GM19467 (cell line): ENCODE measurements at regions not wholly inside any gene's neighbourhood (a gene's known extent, or its start where the extent isn't known, plus 50 kb on each side); places are given as distances from the start of the nearest gene placed in this dataset.

Experiments used
- ATAC-seq: cut with Tn5 transposase; IDR thresholded peaks from one replicate; pipeline ENCODE4 v1.9.1; 2021; ENCODE audit warnings: mild to moderate bottlenecking, moderate library complexity; ENCODE audit not compliant: unreplicated experiment

- no peak for ATAC-seq
Observed at GRCh38 chr2:217189131-217189530, 329.3 kb upstream of the TNP1 start.

GRCh38 chr2:217186668-217187159 lies 326.9 kb upstream of the TNP1 start:
- no peak for ATAC-seq

- no peak for ATAC-seq
Observed at GRCh38 chr2:217186152-217186551, 326.3 kb upstream of the TNP1 start.

GRCh38 chr2:217185265-217185995 lies 325.6 kb upstream of the TNP1 start:
- no peak for ATAC-seq

GRCh38 chr2:217184242-217184641 lies 324.4 kb upstream of the TNP1 start:
- no peak for ATAC-seq

DNA sequence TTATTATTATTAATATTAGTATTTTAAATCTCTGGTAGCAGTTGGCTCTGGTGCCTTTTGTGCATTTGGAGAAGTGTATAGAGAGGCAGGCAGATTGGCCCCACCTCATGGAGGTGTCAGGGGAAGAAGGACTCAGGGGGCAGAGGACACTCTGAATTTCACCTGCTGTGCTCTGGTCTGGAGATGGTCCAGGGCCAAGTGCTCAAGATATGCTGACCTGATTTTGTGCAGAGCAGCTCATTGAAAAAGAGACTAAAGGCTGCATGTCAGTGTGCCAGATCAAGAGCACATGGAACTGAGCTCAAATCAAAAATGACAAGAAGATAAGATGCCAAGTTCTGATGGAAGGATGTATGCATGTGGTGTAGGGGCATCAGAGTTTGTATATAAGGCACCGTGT lies 323.6 kb upstream of the TNP1 start:
- no peak for ATAC-seq

GRCh38 chr2:217182926-217183325 lies 323.1 kb upstream of the TNP1 start:
- ATAC-seq = no peak

- ATAC-seq = no peak
Observed at GRCh38 chr2:217181512-217181911, 321.6 kb upstream of the TNP1 start.

DNA sequence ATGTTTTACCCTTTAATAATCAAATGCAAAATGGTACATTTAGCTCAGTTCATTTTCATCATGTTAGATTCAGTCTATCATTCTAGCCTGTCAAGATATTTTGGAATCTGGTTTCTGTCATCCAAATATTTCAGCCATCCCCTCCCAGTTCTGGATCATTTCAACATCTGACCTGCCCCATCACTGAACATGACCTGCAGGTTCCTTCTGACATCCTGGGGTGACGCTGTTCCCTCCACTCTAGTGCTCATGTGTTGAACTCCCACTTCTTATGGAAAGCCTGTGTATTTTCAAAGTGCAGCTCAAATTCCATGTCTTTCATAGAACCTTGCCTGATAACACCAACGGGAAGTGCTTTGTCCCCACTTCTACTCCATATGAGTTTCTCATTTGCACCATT lies 320.0 kb upstream of the TNP1 start:
- no peak for ATAC-seq

DNA sequence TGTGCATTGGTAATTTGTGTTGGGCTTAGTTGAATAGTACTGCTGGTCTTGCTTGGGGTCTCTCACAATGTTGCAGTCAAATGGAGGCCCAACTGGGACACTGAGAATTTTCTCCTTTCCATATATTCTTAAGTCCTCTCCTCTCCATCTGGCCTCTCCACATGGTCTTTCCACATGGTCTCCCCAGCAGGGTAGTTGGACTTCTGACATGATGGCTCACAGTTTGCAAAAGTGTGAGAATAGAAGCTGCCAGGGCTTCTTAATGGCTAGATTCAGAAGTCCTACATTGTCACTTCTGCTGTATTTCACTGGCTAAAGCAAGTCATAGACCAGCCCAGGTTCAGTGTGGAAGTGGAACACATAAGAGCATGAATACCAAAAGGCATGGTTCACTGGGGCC lies 318.5 kb upstream of the TNP1 start:
- no peak for ATAC-seq

DNA sequence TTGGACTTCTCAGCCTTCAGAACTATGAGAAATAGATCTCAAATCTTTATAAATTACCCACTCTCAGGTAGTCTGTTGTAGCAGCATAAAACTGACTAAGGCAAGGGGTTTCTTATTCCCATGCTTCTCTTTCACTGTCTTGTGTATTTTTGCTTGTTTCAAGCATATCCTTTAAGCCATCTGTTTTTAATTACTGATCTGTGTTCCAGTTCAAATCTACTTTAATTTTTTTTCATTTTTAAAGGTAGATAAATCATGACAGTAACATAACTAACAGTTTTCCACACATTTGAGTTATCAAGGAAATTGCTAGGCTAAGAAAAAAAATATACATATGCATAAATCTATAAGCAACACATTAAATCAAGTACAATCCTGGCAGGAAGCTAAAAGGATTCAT lies 317.9 kb upstream of the TNP1 start:
- no peak for ATAC-seq

DNA sequence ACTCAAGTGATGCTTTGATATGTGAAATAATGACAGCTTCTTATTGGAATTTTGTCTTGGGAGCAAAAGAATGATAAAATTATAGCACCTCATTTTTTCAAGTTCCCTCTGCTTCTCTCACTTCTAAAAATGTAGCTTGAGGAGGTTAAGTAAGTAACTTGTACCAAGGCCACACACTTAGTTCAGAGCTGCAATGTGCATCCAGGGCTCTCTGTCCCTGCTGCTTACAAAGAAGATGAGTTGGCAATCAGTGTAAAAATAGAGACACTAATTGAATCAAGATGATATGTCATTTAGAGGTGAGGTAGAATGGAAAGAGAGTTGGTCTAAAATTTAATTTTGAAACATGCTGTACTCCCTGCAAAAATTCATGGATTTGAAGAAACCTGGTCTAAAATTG lies 312.0 kb upstream of the TNP1 start:
- no peak for ATAC-seq

DNA sequence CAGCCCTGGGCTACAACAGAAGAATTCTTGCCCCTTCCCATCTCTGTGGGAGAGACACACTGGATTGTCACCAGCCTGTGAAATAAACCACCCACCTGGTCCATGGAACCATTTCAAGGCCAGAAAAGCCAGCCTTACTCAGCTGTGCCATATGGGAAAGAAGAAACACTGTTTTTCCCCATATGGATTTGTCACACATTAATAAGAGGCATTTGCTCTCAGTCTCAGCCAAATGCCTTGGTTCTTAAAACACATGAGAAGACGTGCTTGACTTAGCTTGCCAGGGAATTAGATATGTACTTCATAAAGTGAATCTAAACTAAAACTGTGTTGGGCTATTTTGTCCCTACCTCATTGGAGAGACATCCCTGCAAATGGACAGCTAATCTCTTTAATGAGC lies 308.6 kb upstream of the TNP1 start:
- no peak for ATAC-seq

- no peak for ATAC-seq
Observed at GRCh38 chr2:217167531-217167930, 307.7 kb upstream of the TNP1 start.

DNA sequence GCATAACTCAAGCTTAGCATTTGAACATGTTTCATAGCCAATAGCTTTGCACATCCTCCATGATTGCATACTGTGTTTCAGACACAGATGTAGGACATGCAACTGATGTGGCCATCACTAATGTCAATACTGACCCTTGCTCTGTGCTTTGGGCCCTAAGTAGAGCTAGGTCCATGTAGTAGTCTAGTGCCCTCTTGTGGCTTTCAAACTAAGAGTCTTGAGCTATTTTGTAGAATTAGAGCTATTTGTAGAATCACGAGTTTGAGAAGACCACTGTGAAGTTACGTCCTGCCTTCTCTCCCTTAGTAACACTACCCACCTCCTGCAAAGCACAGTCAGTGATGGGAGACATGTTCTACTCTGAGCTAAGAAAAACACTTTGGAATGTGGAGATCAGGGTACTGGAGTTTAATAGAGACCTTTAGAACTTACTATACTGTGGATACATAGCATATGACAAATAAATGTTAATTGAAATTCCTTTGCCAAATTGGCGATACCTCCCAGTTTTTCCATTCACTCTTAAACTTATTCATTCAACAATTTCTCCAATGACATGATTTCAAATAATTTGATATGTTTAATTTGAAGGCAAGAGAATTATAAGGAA lies 306.5 kb upstream of the TNP1 start:
- no peak for ATAC-seq

GRCh38 chr2:217165547-217165946 lies 305.7 kb upstream of the TNP1 start:
- no peak for ATAC-seq

DNA sequence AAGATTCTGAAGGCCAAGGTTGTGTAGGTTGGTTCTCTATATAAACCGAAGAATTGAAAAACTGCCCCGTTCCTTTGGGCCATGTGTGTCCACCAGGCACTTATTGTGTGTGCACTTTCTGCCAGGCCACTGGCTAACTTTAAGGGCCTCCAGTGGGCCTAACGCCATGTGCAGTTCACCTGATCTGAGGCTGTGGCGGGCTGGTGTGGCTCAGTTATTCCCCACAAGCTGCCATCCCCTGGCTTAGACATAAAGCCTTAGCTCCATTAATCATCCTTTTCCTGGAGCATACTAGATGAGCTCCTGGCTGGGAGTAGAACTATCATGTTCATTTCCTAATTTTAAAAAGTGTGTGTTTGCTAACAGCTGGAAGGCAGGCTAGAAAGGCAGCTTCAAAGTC lies 304.1 kb upstream of the TNP1 start:
- no peak for ATAC-seq

- ATAC-seq = no peak
Observed at GRCh38 chr2:217162533-217162932, 302.7 kb upstream of the TNP1 start.

DNA sequence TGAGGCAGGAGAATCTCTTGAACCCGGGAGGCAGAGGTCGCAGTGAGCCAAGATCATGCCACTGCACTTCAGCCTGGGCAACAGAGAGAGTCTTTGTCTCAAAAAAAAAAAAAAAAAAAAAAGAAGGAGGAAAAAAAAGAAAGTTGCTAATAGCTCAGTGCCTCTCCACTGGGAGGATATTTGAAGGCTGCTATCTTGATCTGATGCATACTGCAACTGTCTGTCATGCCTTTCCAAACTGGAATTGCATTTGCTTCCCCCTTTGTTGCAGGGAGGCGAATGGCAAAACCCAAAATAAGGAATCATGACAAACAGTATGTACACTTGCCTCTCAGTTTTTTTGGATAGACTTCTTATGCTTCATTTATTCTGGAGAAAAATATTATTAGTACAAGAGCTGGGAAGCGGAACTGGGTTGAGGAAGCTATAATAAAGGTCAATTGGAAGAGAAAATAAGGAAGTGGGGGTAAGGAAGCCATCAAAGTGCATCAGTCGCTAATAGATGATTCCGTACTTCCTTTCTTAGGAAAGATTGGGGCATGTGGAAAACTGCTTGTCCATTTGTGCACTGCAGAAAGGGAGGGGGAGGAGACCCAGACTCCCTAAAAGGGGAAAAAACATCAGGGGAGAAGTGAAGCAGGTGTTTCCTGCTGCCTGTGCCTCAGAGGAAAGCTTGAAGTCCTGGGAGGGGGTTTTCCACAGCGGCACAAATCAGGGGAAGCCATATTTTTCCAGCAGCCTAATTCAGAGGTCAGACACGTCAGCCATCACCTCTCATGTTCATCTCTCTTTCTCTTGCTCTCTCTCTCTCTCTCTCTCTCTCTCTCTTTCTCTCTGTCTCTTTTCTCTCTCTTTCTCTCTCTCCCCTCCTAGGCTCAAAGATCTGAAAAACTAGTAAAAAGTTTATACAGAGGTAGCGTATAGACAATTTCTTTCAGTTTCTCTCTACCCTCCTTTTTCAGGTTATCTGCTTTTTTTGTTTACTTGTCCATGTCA lies 301.4 kb upstream of the TNP1 start:
- no peak for ATAC-seq

- no peak for ATAC-seq
Observed at GRCh38 chr2:217160103-217160743, 300.4 kb upstream of the TNP1 start.

DNA sequence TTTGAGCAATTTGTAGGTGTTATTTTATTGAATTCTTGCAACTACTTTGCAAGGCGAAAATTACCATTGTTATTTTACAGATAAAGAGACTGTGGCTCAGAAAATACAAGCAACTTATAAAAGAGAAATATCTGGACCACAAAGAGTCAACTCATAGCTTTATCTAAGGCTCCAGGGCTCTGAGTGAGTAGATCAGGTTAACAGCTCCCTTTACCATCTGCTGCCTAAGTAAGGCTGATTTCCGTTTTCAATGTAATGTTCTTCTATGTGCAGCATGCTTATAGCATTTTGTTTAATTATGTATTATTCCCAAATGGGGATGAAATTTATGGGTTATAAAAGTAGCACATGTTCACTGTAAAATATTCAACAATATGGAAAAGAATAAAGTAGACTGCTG lies 299.1 kb upstream of the TNP1 start:
- no peak for ATAC-seq
